Epithelial cell of prostate (primary cell): ENCODE measurements at regions not wholly inside any gene's neighbourhood (a gene's known extent, or its start where the extent isn't known, plus 50 kb on each side); places are given as distances from the start of the nearest gene placed in this dataset.
A peak's percentile ranks its signal among the peaks of the same experiment; 100 is the strongest.

ENCODE experiments used
- DNase-seq: peaks from one replicate; pipeline ENCODE4 v3.0.0-alpha.2; 2011; ENCODE audit warnings: low read depth, low spot score
- H3K27ac ChIP-seq: fragments of 450-650 bp; 2 replicates; pipeline ENCODE4 v1.5.1; 2017; ENCODE audit warnings: mild to moderate bottlenecking

- DNase-seq = no peak
- H3K27ac ChIP-seq = no peak overlapping the region
Measured at GRCh38 chr13:36750046-36750445, 69.0 kb upstream of the RFXAP start.

GRCh38 chr13:36750461-36750860 lies 68.6 kb upstream of the RFXAP start:
- DNase-seq = no peak
- H3K27ac ChIP-seq = no peak overlapping the region

GRCh38 chr13:36750946-36751345 lies 68.1 kb upstream of the RFXAP start:
- DNase-seq = no peak
- no peak overlapping the region for H3K27ac ChIP-seq

- DNase-seq = no peak
- H3K27ac ChIP-seq = no peak overlapping the region
Measured at GRCh38 chr13:36752673-36753072, 66.3 kb upstream of the RFXAP start.

GRCh38 chr13:36753176-36753575 lies 65.8 kb upstream of the RFXAP start:
- DNase-seq = no peak
- no peak overlapping the region for H3K27ac ChIP-seq

GRCh38 chr13:36758345-36758744 lies 60.7 kb upstream of the RFXAP start:
- DNase-seq = no peak
- no peak overlapping the region for H3K27ac ChIP-seq

GRCh38 chr13:36763126-36763722 lies 55.8 kb upstream of the RFXAP start:
- DNase-seq = no peak
- no peak overlapping the region for H3K27ac ChIP-seq

- DNase-seq = no peak
Measured at GRCh38 chr13:36764536-36764935, 54.5 kb upstream of the RFXAP start.

GRCh38 chr13:36764957-36765356 lies 54.1 kb upstream of the RFXAP start:
- DNase-seq = no peak
- H3K27ac ChIP-seq = no peak overlapping the region

More at GRCh38 chr13:36764536-36764935, 54.5 kb upstream of the RFXAP start:
- H3K27ac ChIP-seq = no peak overlapping the region

GRCh38 chr13:36766295-36766694 lies 52.7 kb upstream of the RFXAP start:
- peak; percentile 40 for DNase-seq
- H3K27ac ChIP-seq = peak overlapping the region; percentile 48

GRCh38 chr13:36767276-36767675 lies 51.7 kb upstream of the RFXAP start:
- peak overlapping the region; percentile 48 for H3K27ac ChIP-seq

GRCh38 chr13:36769126-36769525 lies 49.9 kb upstream of the RFXAP start:
- no peak overlapping the region for H3K27ac ChIP-seq
- DNase-seq = no peak

More at GRCh38 chr13:36767276-36767675, 51.7 kb upstream of the RFXAP start:
- DNase-seq = no peak
